Body of pancreas (tissue), 4 donors: ENCODE measurements at regions not wholly inside any gene's neighbourhood (a gene's known extent, or its start where the extent isn't known, plus 50 kb on each side); places are given as distances from the start of the nearest gene placed in this dataset.

Experiments
- CTCF ChIP-seq, 7 experiments: fragments of 450-650 bp in 4 of 7; fragments of 200-600 bp in 3 of 7; sonication (generic) in 3 of 7; IDR thresholded peaks; one replicate each; pipeline ENCODE4 v1.5.1; 2016 to 2019; ENCODE audit warnings: antibody characterized with exemption in 7 of 7
- POLR2A ChIP-seq, 3 donors: fragments of 450-650 bp; IDR thresholded peaks; one replicate each; pipeline ENCODE4 v1.6.1; 2016; ENCODE audit warnings: antibody characterized with exemption in 3 of 3, mild to moderate bottlenecking in 2 of 3

- TF ChIP-seq CTCF (IDR thresholded peaks at IDR 0.05) (no peak), POLR2A (IDR thresholded peaks at IDR 0.05) (no peak)
Observed at GRCh38 chr7:156578978-156579430, 61.6 kb upstream of the RNF32 start.
